GM18861 (cell line): ENCODE measurements at regions not wholly inside any gene's neighbourhood (a gene's known extent, or its start where the extent isn't known, plus 50 kb on each side); places are given as distances from the start of the nearest gene placed in this dataset.
"Not testable (repeated sequence)": the region's sequence is repeated elsewhere in the genome, so short reads cannot be mapped to it uniquely, and the experiment has no call there.

Experiments used
- ATAC-seq: cut with Tn5 transposase; IDR thresholded peaks from one replicate; pipeline ENCODE4 v1.9.1; 2021; ENCODE audit not compliant: unreplicated experiment

DNA sequence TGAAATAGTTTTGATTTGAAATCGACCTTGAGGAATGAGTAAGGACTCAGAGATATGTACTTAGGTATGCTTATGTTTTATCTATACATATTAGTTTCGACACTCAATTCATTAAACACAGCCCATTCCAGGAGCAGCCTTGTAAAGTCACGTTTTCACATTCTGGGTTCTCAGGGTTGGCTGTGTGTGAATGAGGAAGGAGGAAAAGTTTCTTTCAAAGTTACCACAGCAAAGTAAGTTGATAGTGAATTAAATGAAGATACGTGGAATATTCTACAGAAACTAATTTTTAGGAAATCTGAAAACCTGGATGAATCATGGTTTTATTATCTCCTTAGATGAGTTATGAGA, 133.5 kb downstream of the C3orf38 start:
- no peak for ATAC-seq

- ATAC-seq: no peak
Measured at GRCh38 chr3:88291486-88291885, 141.7 kb downstream of the C3orf38 start.

DNA sequence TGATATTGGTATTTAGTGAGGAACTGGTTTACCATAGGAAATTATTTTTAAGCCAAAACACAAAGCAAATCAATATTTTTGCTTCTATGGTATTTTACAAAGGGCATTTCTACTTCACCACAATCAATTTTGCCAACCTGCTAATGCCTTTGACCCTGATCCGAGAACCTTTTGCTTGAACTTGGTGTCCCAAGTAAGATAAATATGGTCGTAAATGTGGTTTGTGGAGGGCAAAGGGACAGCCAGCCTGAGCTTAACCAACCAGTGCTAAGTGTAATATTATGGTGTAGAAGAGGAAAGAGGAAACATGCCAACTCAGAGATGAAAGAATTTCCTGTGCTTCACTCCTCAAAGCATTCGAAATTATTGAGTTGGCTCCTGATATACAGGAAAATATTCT, 148.4 kb downstream of the C3orf38 start:
- ATAC-seq: no peak

- ATAC-seq: no peak
Measured at GRCh38 chr3:88301273-88301995, 151.7 kb downstream of the C3orf38 start.

DNA sequence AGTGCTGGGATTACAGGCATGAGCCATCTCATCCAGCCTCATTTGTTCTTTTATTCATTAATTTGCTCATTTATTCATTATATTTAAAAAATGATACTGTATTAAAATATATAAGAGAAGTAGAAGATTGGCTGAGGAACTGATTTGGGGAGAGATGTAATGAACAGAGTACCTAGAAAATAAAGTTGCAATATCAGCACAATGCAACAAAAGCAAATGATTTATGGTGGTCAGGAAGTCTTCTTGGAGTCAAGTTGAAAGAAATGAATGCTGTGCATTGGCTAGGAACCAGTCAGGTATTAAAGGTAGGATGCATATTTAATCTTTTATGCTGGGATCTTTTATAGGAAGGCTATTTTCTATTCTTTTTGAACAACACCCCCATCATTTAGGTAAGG, 152.2 kb downstream of the C3orf38 start:
- ATAC-seq: no peak

GRCh38 chr3:88303331-88303904, 153.7 kb downstream of the C3orf38 start:
- ATAC-seq: not testable (repeated sequence)

DNA sequence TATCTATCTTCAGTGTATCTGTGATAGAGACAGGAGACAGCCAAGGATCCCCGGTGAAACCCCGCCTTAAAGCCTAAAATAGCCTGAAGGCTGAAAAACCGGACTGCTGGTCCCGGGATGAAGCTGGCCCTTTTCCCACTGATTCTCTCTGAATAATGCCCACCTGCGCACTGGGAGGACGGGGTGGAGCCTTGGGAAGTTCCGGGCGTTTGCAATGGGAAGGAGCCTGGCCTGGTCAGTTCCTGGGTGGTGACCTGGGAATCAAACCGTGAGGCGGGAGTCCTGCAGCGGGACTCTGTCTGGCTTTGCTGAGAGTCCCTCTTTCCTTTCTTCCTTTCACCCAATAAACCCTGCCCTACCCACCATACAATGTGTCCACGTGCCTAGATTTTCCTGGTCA, 157.9 kb downstream of the C3orf38 start:
- no peak for ATAC-seq

GRCh38 chr3:88311826-88312225, 162.1 kb downstream of the C3orf38 start:
- ATAC-seq: no peak

DNA sequence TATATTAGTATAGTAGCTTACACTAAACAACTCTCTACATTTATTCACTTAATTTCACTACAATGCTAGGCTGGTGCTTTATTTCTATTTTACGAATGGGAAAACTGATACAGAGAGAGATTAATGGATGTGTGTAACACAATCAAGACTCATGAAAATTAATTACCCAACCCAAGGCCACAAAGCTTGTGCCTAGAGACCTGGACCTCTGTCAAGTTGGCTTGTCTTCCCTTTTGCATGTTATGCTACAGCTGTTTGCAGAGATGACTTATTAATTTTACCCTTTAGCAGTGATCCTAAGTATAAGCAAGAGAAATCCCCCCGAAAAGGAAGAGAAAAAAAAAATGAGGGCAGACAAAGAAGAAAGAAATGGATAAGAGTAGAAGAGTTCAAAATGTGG, 162.5 kb downstream of the C3orf38 start:
- ATAC-seq: no peak

- no peak for ATAC-seq
Measured at GRCh38 chr3:88318067-88318466, 168.3 kb downstream of the C3orf38 start.

DNA sequence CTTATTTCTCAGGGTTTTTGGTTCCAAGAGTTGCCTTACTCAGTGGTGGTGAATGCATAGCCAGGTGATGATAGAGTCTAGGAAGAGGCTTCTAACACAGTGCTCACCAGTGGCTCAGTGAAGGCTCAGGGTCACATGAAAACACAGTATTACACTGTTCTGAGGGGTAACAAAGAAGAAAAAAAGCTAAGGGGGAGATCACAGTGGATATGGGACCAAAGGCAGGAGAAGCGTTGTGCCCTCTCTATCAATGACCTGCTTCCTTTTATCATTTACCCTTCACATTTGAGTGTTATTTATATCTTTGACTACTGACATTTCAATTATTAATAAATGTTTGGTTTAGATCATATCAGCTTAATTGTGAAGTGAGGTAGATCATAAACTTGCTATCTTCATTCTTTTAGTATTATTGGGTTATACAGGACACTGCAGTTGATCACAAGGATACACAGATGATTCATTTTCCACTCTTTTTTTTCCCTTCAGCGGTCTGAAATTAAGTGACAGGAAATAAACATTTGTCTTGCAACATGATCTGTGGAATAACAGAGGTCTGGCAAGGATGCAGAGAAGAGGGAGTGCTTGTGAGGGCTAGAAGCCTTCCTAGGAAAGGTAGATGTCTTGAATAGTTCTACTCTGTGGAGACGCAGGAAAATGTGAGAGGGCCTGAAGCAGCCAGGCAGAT, 171.7 kb downstream of the C3orf38 start:
- no peak for ATAC-seq

DNA sequence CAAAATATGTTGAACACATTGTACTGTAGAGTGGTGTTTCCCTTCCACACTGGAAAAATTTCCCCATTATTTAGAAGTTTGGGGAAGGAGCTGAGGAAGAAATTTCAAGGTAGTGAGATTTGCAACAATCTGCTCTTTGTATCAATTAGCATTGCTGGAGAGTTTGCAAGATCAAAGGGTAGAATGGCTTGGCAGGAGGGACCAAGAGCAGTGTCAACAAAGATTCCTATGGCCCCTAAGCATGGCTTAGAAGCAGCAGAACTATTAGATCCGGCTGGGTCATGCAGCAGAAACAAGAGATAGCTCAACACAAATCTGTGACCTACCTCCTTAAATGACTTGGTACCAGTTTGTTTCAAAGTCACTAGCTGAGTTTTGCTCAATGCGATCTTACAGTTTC, 175.0 kb downstream of the C3orf38 start:
- ATAC-seq: no peak

DNA sequence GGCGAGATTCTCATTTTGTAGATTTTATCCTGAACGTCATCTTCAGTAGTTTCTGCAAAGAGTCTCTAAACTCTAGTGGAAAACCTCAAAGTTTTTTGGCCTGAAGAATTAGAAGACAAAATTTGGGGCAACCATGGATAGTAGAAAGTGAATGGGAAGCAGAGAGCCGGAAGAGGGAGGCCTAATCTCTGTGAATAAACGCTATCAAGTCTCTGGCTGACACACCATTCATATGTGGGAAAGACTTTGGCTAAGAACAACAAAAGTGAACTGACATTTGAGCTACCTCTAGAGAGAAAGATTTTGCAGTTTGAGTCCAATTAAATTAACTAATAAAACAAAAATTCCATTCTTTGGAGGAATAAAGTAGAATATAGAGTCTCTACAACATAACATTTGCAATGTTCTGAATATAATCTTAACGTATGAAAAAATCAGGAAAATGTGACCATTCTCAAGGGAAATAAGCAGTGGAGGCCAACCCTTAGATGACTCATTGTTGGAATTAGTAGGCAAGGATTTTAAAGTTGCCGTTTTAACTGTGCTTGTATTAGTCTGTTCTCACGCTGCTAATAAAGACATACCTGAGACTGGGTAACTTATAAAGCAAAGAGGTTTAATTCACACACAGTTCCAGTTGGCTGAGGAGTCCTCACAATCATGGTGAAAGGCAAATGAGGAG, 184.6 kb downstream of the C3orf38 start:
- ATAC-seq: no peak

DNA sequence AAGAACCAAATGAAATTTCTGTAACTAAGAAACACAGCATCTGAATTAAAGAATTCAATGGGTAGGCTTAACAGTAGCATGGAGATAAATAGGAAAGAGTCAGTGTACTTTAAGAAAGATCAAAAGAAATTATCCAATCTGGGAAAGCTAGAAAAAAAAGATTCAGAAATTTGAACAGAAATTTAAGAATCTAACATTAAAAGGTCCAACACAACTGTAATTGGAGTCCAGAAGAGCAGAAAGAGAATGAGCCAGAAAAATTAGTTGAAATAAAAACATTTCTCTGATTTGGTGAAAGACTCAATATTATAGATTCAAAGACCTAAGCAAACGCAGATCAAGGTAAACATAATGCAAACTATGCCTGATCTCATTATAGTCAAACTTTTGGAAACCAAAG, 187.1 kb downstream of the C3orf38 start:
- no peak for ATAC-seq

DNA sequence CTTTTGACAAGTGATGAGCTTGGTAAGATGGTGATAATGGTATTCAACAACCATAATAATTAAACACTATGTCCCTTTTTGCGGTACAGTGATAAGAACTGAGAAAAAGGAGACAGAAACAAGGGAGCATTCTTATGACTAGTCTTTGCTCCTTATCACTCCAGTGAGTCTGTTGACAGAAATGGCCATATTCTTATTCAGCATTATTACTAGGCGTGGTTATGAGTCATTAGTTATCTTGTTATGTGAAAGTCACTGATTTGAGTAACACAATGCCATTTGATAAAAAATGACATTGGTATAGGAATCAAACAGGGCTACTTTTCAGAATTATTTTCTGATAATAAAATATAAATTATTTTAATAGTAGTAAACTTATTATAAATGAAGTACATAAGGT, 193.5 kb downstream of the C3orf38 start:
- ATAC-seq: no peak

DNA sequence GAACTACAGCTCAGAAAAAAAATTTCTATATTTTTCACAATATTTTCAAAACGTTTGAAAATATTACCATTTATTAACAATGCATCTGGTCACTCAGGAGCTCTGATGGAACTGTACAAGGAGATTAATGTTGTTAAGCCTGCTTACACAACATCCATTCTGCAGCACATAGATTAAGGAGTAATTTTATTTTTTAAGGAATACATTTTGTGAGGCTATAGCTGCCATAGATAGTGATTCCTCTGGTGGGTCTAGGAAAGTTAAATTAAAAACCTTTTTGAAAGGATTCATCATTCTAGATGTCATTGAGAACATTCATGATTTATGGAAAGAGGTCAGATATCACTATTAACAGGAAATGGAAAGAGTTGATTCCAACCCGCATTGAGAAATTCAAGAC, 196.9 kb downstream of the C3orf38 start:
- no peak for ATAC-seq

- no peak for ATAC-seq
Measured at GRCh38 chr3:88362428-88362827, 212.7 kb downstream of the C3orf38 start.

DNA sequence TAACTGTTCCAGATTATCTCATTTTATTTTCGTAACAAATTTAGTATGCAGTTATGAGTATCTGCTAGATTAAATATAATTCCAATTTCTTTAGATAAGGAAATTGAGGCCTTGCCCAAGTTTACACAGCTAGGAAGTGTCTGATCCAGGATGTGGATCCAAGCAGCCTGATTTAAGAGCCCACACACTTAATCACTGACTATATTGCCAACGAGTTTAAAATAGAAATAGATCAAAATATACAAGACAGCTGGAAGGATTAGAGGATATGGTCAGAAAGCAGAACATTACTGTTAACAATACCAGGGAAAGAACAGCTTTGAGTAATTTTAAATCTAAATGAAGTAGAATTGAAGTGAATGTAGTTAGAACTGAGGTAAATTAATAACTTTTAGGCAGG, 215.2 kb downstream of the C3orf38 start:
- no peak for ATAC-seq

DNA sequence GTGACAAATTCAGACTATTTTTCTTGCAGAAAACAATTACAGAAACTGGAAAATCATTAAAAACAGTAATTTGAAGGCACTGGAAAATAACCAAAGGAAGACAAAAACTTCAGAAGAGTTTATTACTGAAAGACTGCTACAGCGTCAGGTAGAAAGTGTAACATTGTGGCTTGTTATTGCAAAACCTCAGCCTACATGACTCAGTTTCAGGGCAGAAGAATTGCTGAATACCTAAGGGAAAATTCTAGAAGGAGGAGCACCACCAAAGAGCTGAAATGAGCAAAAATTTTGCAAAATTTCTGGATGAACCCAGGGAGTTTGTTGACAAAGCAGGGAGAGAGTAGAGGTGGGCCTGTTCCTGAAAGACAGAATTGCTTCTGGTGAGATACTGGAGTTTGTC, 219.6 kb downstream of the C3orf38 start:
- ATAC-seq: no peak

DNA sequence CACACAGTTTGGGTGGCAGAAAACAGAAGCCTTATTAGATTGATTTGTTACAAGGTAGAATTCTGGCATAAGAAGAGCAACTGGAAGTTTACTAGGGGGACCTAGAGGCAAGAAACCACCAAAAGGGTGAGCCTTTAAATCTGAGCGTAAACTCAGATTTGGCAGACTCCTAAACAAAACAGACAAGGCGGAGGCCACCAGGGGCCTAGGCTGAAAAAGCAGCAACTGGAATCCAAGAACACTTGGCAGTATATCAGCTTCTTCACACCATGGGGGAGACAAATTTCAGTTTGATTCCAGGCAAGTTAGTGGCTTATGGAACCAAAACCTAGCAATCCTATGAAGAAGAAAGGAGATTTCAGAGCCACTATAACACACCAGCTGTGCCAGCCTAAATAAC, 220.0 kb downstream of the C3orf38 start:
- ATAC-seq: no peak

- no peak for ATAC-seq
Measured at GRCh38 chr3:88385090-88385489, 235.3 kb downstream of the C3orf38 start.

DNA sequence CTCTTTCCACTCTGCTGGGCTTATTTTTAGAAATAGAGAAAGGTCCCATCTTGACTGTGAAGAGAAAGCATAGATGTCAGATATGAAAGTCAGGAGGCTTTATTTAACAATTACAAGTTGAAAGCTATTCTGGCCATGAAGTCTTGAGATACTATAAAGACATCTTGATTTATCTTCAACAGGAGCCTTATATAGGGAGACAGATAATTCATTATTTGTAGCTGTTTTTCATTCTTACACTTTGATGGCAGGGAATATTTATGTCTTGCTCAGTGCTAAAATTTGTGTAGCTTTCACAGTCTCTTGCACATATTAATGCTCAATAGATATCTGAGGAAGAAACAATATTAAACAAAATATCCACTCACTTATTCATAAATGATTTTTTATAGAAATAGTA, 248.8 kb downstream of the C3orf38 start:
- ATAC-seq: no peak
